Neural crest cell (in vitro differentiated cells): ENCODE measurements at regions not wholly inside any gene's neighbourhood (a gene's known extent, or its start where the extent isn't known, plus 50 kb on each side); places are given as distances from the start of the nearest gene placed in this dataset.

Experiments used
- DNase-seq: peaks from one replicate; pipeline ENCODE4 v3.0.0; 2021; ENCODE audit warnings: low read depth, mixed read lengths, low spot score
- H3K27ac Mint-ChIP-seq: one replicate; pipeline ENCODE4 v1.8.0; 2021; ENCODE audit warnings: mild to moderate bottlenecking, mixed read lengths; ENCODE audit not compliant: unreplicated experiment
- H3K27me3 Mint-ChIP-seq: 2 replicates; pipeline ENCODE4 v1.8.0; 2021; ENCODE audit warnings: low read depth, mild to moderate bottlenecking, mixed read lengths
- H3K36me3 Mint-ChIP-seq: 2 replicates; pipeline ENCODE4 v1.8.0; 2021; ENCODE audit warnings: low read depth, mild to moderate bottlenecking, mixed read lengths
- H3K4me1 Mint-ChIP-seq: 2 replicates; pipeline ENCODE4 v1.8.0; 2021; ENCODE audit warnings: mixed read lengths
- H3K4me3 Mint-ChIP-seq: one replicate; pipeline ENCODE4 v1.8.0; 2021; ENCODE audit warnings: mild to moderate bottlenecking, mixed read lengths
- H3K9me3 Mint-ChIP-seq: 2 replicates; pipeline ENCODE4 v1.8.0; 2021; ENCODE audit warnings: mixed read lengths
- TF ChIP-seq, protein P1 (sequence below): fragments of 200-600 bp; sonication (generic); conservative IDR thresholded peaks from 2 replicates; pipeline ENCODE4 v1.5.0; 2021; ENCODE audit warnings: antibody characterized with exemption, mild to moderate bottlenecking

DNA sequence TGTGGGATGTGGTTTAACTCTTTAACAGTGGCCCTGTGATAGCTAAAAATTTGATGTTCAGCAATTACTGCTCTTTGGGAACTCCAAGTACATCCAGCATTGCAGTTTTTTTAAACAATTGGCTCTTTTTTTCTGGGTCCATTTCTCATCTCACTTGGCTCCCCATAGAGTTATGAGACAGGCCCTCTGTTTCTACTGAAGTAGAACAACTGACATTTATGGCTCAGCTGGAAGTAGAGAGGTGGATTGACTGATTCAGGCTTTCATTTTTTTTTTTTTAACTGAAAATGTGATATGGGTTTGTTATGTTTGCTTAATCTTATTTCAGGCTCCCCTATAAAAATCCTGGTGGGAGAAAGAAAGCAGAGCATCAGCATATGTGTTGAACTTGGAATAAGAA lies 96.6 kb upstream of the CD180 start:
- peaks cover 2% of the 10 kb centered on the region for H3K36me3 Mint-ChIP-seq
- H3K27ac Mint-ChIP-seq: no peak overlapping the region
- TF ChIP-seq, protein P1, sequence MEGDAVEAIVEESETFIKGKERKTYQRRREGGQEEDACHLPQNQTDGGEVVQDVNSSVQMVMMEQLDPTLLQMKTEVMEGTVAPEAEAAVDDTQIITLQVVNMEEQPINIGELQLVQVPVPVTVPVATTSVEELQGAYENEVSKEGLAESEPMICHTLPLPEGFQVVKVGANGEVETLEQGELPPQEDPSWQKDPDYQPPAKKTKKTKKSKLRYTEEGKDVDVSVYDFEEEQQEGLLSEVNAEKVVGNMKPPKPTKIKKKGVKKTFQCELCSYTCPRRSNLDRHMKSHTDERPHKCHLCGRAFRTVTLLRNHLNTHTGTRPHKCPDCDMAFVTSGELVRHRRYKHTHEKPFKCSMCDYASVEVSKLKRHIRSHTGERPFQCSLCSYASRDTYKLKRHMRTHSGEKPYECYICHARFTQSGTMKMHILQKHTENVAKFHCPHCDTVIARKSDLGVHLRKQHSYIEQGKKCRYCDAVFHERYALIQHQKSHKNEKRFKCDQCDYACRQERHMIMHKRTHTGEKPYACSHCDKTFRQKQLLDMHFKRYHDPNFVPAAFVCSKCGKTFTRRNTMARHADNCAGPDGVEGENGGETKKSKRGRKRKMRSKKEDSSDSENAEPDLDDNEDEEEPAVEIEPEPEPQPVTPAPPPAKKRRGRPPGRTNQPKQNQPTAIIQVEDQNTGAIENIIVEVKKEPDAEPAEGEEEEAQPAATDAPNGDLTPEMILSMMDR: no peak
- no peak for DNase-seq
- peaks cover 40% of the 10 kb centered on the region for H3K4me1 Mint-ChIP-seq
- H3K27me3 Mint-ChIP-seq: no peaks in the 10 kb centered on the region
- H3K4me3 Mint-ChIP-seq: no peak overlapping the region
- peaks cover 8% of the 10 kb centered on the region for H3K9me3 Mint-ChIP-seq

DNA sequence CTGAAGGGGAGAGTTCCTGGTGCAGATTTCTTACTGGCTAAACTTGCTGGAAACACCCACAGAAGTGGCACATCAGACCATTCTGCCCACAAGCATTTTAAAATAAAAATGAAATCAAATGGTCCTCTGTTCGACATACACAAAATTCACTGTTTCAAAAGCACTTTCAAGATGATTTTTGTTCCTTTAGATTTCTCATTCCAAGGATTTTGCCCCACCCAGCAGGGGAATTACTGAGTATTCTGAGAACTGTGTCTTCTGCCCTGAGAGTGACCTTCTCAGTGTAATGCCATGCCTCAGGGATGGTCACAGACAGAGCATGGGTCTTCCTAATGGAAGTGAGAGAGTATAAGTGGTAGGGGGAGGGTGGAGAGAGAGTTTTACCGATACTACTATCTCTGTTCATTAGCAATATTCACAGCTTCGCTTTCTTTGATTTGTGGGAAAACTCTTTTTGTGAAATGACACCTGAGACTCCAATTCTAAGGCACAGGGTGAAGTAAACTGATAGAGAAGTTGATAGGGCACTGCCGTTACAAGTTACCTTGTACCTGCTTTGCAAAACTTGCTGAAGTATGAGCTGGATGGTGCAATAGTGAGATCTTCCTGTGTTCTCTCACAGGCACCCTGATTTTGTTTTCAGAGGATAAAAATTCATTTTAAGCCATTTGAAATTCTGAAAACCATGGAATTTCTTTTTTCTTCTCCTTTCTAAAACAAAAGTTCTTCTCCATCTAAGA lies 95.8 kb upstream of the CD180 start:
- Mint-ChIP-seq H3K27ac (no peak overlapping the region), H3K27me3 (no peaks in the 10 kb centered on the region), H3K4me1 (peaks cover 48% of the 10 kb centered on the region), H3K9me3 (peaks cover 3% of the 10 kb centered on the region), H3K36me3 (peaks cover 2% of the 10 kb centered on the region), H3K4me3 (peak overlapping the region; percentile 47)
- no peak for DNase-seq
- TF ChIP-seq, protein P1: no peak

DNA sequence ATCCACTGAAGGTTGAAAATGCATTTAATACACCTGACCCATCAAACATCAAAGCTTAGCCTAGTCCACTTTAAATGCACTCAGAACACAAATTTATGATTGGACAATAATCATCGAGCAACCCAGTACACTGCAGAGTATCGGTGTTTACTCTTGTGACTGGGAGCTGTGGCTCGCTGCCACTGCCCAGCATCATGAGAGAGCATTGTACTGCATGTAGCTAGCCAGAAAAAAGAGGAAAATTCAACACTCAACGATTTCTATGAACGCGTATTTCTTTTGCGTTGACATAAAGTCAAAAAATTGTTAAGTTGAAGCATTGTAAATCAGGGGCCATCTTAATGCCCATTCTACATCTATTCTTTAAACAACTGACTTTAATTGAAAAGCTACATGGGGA lies 95.1 kb upstream of the CD180 start:
- Mint-ChIP-seq H3K4me3 (no peak overlapping the region), H3K36me3 (peaks cover 2% of the 10 kb centered on the region), H3K27ac (no peak overlapping the region), H3K4me1 (peaks cover 52% of the 10 kb centered on the region), H3K27me3 (no peaks in the 10 kb centered on the region), H3K9me3 (peaks cover 3% of the 10 kb centered on the region)
- no peak for DNase-seq
- TF ChIP-seq, protein P1: no peak

DNA sequence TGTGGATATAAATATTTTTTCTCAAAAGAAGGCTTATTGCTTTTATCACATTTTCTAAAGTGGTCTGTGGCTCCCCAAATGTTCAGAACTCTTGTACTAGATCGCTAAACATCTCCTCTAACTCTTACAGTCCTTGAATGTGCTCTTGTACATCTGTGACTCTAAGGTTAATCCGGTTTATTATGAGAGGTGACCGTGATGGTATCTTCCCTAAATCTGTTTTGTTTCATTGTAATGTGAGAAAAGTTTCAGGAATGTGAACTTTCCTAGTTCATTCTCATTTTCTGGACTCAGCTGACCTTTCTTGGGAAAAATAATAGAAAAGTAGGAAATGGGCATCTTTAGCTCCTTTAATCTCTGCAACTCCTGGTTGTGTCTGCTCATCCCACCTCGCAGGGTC lies 94.5 kb upstream of the CD180 start:
- no peak overlapping the region for H3K27ac Mint-ChIP-seq
- H3K4me1 Mint-ChIP-seq: peaks cover 52% of the 10 kb centered on the region
- DNase-seq: no peak
- H3K27me3 Mint-ChIP-seq: no peaks in the 10 kb centered on the region
- TF ChIP-seq, protein P1: no peak
- H3K4me3 Mint-ChIP-seq: no peak overlapping the region
- peaks cover 3% of the 10 kb centered on the region for H3K9me3 Mint-ChIP-seq
- peaks cover 2% of the 10 kb centered on the region for H3K36me3 Mint-ChIP-seq

DNA sequence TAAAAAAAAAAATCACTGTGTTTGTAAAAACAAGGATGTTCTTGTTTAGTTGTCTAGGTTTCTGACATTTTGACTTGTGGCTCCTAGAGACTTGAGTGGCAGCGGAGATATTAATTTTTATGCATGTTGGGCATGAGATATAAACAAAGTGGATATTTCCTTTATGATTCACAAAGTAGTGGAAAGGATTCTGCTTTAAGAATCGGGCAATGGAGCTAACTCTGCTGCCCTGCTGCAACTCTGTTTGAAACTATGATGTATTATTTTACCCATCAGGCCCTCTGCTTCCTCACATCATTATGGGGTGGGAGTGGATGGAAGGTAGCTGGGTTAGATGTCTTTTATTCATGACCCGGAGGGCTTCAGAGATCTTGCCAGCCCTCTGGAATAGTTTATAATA lies 94.1 kb upstream of the CD180 start:
- Mint-ChIP-seq H3K36me3 (peaks cover 2% of the 10 kb centered on the region), H3K4me3 (no peak overlapping the region), H3K27me3 (no peaks in the 10 kb centered on the region), H3K27ac (no peak overlapping the region), H3K4me1 (peaks cover 52% of the 10 kb centered on the region), H3K9me3 (peaks cover 3% of the 10 kb centered on the region)
- TF ChIP-seq, protein P1: no peak
- no peak for DNase-seq
